ENCODE measurements at regions not wholly inside any gene's neighbourhood (a gene's known extent, or its start where the extent isn't known, plus 50 kb on each side); places are given as distances from the start of the nearest gene placed in this dataset.

- no peak for TF ChIP-seq CTCF (IDR thresholded peaks at IDR 0.05; ENCODE audit: low read depth, low read length, missing control alignments)
- in situ Hi-C loops (cut with HindIII; ENCODE audit: low pct_ligation_motif_present, low sequenced_read_pairs): no loop called here
- no peak overlapping the region for H3K27ac ChIP-seq
- no peak for DNase-seq
- no peaks in the 10 kb centered on the region for H3K27me3 ChIP-seq (replicated peaks)
- H3K4me3 ChIP-seq (ENCODE audit: low read depth, low read length): no peak overlapping the region
- no peaks in the 10 kb centered on the region for H3K36me3 ChIP-seq (replicated peaks)
Observed at GRCh38 chr14:25411781-25412757, 362.1 kb upstream of the STXBP6 start.

- no peaks in the 10 kb centered on the region for H3K36me3 ChIP-seq (replicated peaks)
- peak; percentile 1 for DNase-seq
- in situ Hi-C loops (cut with HindIII; ENCODE audit: low pct_ligation_motif_present, low sequenced_read_pairs): no loop called here
- peak; percentile 33 for TF ChIP-seq CTCF (IDR thresholded peaks at IDR 0.05; ENCODE audit: low read depth, low read length, missing control alignments)
- H3K27ac ChIP-seq: no peak overlapping the region
- H3K27me3 ChIP-seq (replicated peaks): no peaks in the 10 kb centered on the region
- no peak overlapping the region for H3K4me3 ChIP-seq (ENCODE audit: low read depth, low read length)
Observed at GRCh38 chr14:25406818-25407217, 356.9 kb upstream of the STXBP6 start.

- peak; percentile 68 for TF ChIP-seq CTCF (IDR thresholded peaks at IDR 0.05; ENCODE audit: low read depth, low read length, missing control alignments)
- in situ Hi-C loops (cut with HindIII; ENCODE audit: low pct_ligation_motif_present, low sequenced_read_pairs): no loop called here
- peak; percentile 43 for DNase-seq
- no peaks in the 10 kb centered on the region for H3K36me3 ChIP-seq (replicated peaks)
- H3K4me3 ChIP-seq (ENCODE audit: low read depth, low read length): no peak overlapping the region
- H3K27ac ChIP-seq: no peak overlapping the region
- H3K27me3 ChIP-seq (replicated peaks): no peaks in the 10 kb centered on the region
Observed at GRCh38 chr14:25400607-25401206, 350.8 kb upstream of the STXBP6 start.

- DNase-seq: no peak
- in situ Hi-C loops (cut with HindIII; ENCODE audit: low pct_ligation_motif_present, low sequenced_read_pairs): no loop called here
Observed at GRCh38 chr14:25396128-25396527, 346.2 kb upstream of the STXBP6 start.

GRCh38 chr14:25394791-25395391 is 344.9 kb upstream of the STXBP6 start:
- Histone ChIP-seq H3K27me3 (replicated peaks) (no peaks in the 10 kb centered on the region), H3K27ac (no peak overlapping the region)
- no peak for DNase-seq

More at GRCh38 chr14:25396128-25396527, 346.2 kb upstream of the STXBP6 start:
- H3K4me3 ChIP-seq (ENCODE audit: low read depth, low read length): no peak overlapping the region
- TF ChIP-seq CTCF (IDR thresholded peaks at IDR 0.05; ENCODE audit: low read depth, low read length, missing control alignments): no peak
- H3K27me3 ChIP-seq (replicated peaks): no peaks in the 10 kb centered on the region
- no peak overlapping the region for H3K27ac ChIP-seq
- no peaks in the 10 kb centered on the region for H3K36me3 ChIP-seq (replicated peaks)

More at GRCh38 chr14:25394791-25395391, 344.9 kb upstream of the STXBP6 start:
- in situ Hi-C loops (cut with HindIII; ENCODE audit: low pct_ligation_motif_present, low sequenced_read_pairs): no loop called here
- TF ChIP-seq CTCF (IDR thresholded peaks at IDR 0.05; ENCODE audit: low read depth, low read length, missing control alignments): no peak
- Histone ChIP-seq H3K36me3 (replicated peaks) (no peaks in the 10 kb centered on the region), H3K4me3 (ENCODE audit: low read depth, low read length) (no peak overlapping the region)

All from brain microvascular endothelial cell (primary cell).